Mesenchymal stem cell (in vitro differentiated cells and primary cell): ENCODE measurements at regions not wholly inside any gene's neighbourhood (a gene's known extent, or its start where the extent isn't known, plus 50 kb on each side); places are given as distances from the start of the nearest gene placed in this dataset.

Experiments
- DNase-seq: peaks from one replicate; pipeline ENCODE4 v3.0.0-alpha.2; 2013
- H2AFZ ChIP-seq: one replicate; pipeline ENCODE4 v1.6.1; 2013; ENCODE audit warnings: low read depth, mild to moderate bottlenecking, control low read depth, inconsistent platforms, low read length, moderate library complexity
- H2AK5ac ChIP-seq: 2 replicates; pipeline ENCODE4 v1.6.1; 2013; ENCODE audit warnings: low read length, moderate library complexity, mild to moderate bottlenecking, inconsistent platforms; ENCODE audit not compliant: severe bottlenecking
- H2BK120ac ChIP-seq: one replicate; pipeline ENCODE4 v1.6.1; 2013; ENCODE audit warnings: low read depth, mild to moderate bottlenecking, inconsistent platforms, low read length, moderate library complexity
- H2BK12ac ChIP-seq, 2 experiments: one replicate each; pipeline ENCODE4 v1.6.1; 2013; ENCODE audit warnings: inconsistent platforms in 2 of 2, low read length in 2 of 2, mild to moderate bottlenecking in 2 of 2, moderate library complexity in 2 of 2, control low read depth in 1 of 2
- H2BK15ac ChIP-seq: one replicate; pipeline ENCODE4 v1.6.1; 2013; ENCODE audit warnings: mild to moderate bottlenecking, low read depth, inconsistent platforms; ENCODE audit not compliant: poor library complexity, severe bottlenecking
- H2BK5ac ChIP-seq: 2 replicates; pipeline ENCODE4 v1.6.1; 2013; ENCODE audit warnings: low read depth, mild to moderate bottlenecking, low read length, control low read depth, inconsistent platforms; ENCODE audit not compliant: poor library complexity, severe bottlenecking
- H3K14ac ChIP-seq, 2 experiments: one replicate each; pipeline ENCODE4 v1.6.1; 2013; ENCODE audit warnings: inconsistent platforms in 2 of 2, low read length in 2 of 2, control low read depth in 1 of 2, mild to moderate bottlenecking in 1 of 2, moderate library complexity in 1 of 2
- H3K18ac ChIP-seq, 2 experiments: one replicate each; pipeline ENCODE4 v1.6.1; 2013; ENCODE audit warnings: inconsistent platforms in 2 of 2, low read length in 2 of 2, control low read depth in 1 of 2, low read depth in 1 of 2, mild to moderate bottlenecking in 1 of 2
- H3K23ac ChIP-seq, 2 experiments: one replicate each; pipeline ENCODE4 v1.6.1; 2013; ENCODE audit warnings: inconsistent platforms in 2 of 2, low read length in 2 of 2, mild to moderate bottlenecking in 2 of 2, moderate library complexity in 2 of 2, control low read depth in 1 of 2
- H3K27ac ChIP-seq: 2 replicates; pipeline ENCODE4 v1.5.1; 2013; ENCODE audit warnings: mild to moderate bottlenecking, moderate library complexity, low read length, control low read depth, inconsistent platforms; ENCODE audit not compliant: poor library complexity, severe bottlenecking
- H3K27me3 ChIP-seq, 2 experiments: 2 replicates each; pipeline versions ENCODE4 v1.6.1 to v1.7.0; 2013; ENCODE audit warnings: low read length in 2 of 2, mild to moderate bottlenecking in 2 of 2, moderate library complexity in 2 of 2, control low read depth in 1 of 2, inconsistent platforms in 1 of 2; ENCODE audit not compliant: control insufficient read depth in 1 of 2, insufficient read depth in 1 of 2
- H3K36me3 ChIP-seq, 2 experiments: 2 replicates each; pipeline versions ENCODE4 v1.6.1 to v1.7.0; 2013; ENCODE audit warnings: low read length in 2 of 2, control low read depth in 1 of 2, inconsistent platforms in 1 of 2, low read depth in 1 of 2, mild to moderate bottlenecking in 1 of 2; ENCODE audit not compliant: insufficient read depth in 2 of 2, control insufficient read depth in 1 of 2
- H3K4ac ChIP-seq, 2 experiments: one replicate each; pipeline ENCODE4 v1.6.1; 2013; ENCODE audit warnings: inconsistent platforms in 2 of 2, low read length in 2 of 2, mild to moderate bottlenecking in 2 of 2, moderate library complexity in 2 of 2, control low read depth in 1 of 2, low read depth in 1 of 2
- H3K4me1 ChIP-seq: 2 replicates; pipeline ENCODE4 v1.6.1; 2013; ENCODE audit warnings: low read depth, low read length, control low read depth; ENCODE audit not compliant: control insufficient read depth, insufficient read depth
- H3K4me2 ChIP-seq: 2 replicates; pipeline ENCODE4 v1.6.1; 2013; ENCODE audit warnings: low read length, mild to moderate bottlenecking, inconsistent platforms; ENCODE audit not compliant: poor library complexity, severe bottlenecking
- H3K4me3 ChIP-seq, 2 experiments: 2 replicates each; pipeline versions ENCODE4 v1.5.1 to v1.7.0; 2013; ENCODE audit warnings: low read length in 2 of 2, mild to moderate bottlenecking in 2 of 2, control low read depth in 1 of 2, low read depth in 1 of 2; ENCODE audit not compliant: insufficient read depth in 1 of 2
- H3K79me1 ChIP-seq: replicated peaks from 2 replicates; pipeline ENCODE4 v1.6.1; 2013; ENCODE audit warnings: mild to moderate bottlenecking, control low read depth, low read length, inconsistent platforms; ENCODE audit not compliant: poor library complexity, severe bottlenecking
- H3K9ac ChIP-seq: 2 replicates; pipeline ENCODE4 v1.7.0; 2013; ENCODE audit warnings: mild to moderate bottlenecking, low read length, moderate library complexity
- H3K9me3 ChIP-seq: 2 replicates; pipeline ENCODE4 v1.7.0; 2013; ENCODE audit warnings: mild to moderate bottlenecking, low read length; ENCODE audit not compliant: control insufficient read depth
- H4K8ac ChIP-seq: one replicate; pipeline ENCODE4 v1.6.1; 2013; ENCODE audit warnings: inconsistent platforms, mild to moderate bottlenecking, low read length, moderate library complexity
- H4K91ac ChIP-seq: one replicate; pipeline ENCODE4 v1.6.1; 2013; ENCODE audit warnings: mild to moderate bottlenecking, low read length, inconsistent platforms
- WGBS: methylation state at CpG from one replicate; pipeline ENCODE4 v1.1.7; 2013; ENCODE audit warnings: mixed read lengths; 5-methylcytosine and 5-hydroxymethylcytosine counted together

GRCh38 chr11:86726770-86727504 lies 54.5 kb upstream of the ME3 start:
- Histone ChIP-seq H4K91ac (no peak overlapping the region), H2AFZ (no peak overlapping the region), H3K4ac (no peak overlapping the region), H3K4me3 (no peak overlapping the region), H2AK5ac (no peak overlapping the region), H3K9ac (no peak overlapping the region), H3K27me3 (no peaks in the 10 kb centered on the region), H3K18ac (no peak overlapping the region), H2BK12ac (peak overlapping the region; percentile 28 to 59), H3K9me3 (peaks cover 10% of the 10 kb centered on the region), H3K79me1 (no peaks in the 10 kb centered on the region), H3K14ac (no peak overlapping the region), H4K8ac (no peak overlapping the region), H3K23ac (no peak overlapping the region), H3K4me2 (no peak overlapping the region), H3K27ac (no peak overlapping the region), H2BK5ac (no peak overlapping the region), H2BK15ac (no peak overlapping the region), H2BK120ac (no peak overlapping the region), H3K4me1 (no peaks in the 10 kb centered on the region), H3K36me3 (no peaks in the 10 kb centered on the region)
- WGBS, result 56% methylated on average over 5 of the region's 5 CpGs
- DNase-seq, result no peak

GRCh38 chr11:86726118-86726753 lies 53.8 kb upstream of the ME3 start:
- no peak overlapping the region for H3K14ac ChIP-seq
- H4K8ac ChIP-seq, result no peak overlapping the region
- H3K4me2 ChIP-seq, result no peak overlapping the region
- no peak overlapping the region for H2BK15ac ChIP-seq
- H3K9me3 ChIP-seq, result peaks cover 10% of the 10 kb centered on the region
- no peak overlapping the region for H3K18ac ChIP-seq
- H3K4me1 ChIP-seq, result no peaks in the 10 kb centered on the region
- no peak overlapping the region for H2BK120ac ChIP-seq
- H2AK5ac ChIP-seq, result no peak overlapping the region
- peak overlapping the region; percentile 20 for H3K27ac ChIP-seq
- H3K27me3 ChIP-seq, result no peaks in the 10 kb centered on the region
- H4K91ac ChIP-seq, result no peak overlapping the region
- H3K36me3 ChIP-seq, result no peaks in the 10 kb centered on the region
- H2AFZ ChIP-seq, result no peak overlapping the region
- H3K4ac ChIP-seq, result no peak overlapping the region
- H3K23ac ChIP-seq, result no peak overlapping the region
- no peaks in the 10 kb centered on the region for H3K79me1 ChIP-seq
- DNase-seq, result no peak
- H3K4me3 ChIP-seq, result no peak overlapping the region
- no peak overlapping the region for H3K9ac ChIP-seq
- 79% methylated on average over 2 of the region's 2 CpGs for WGBS
- H2BK12ac ChIP-seq, result peak overlapping the region in 1 of 2 experiments; percentile 59
- no peak overlapping the region for H2BK5ac ChIP-seq

GRCh38 chr11:86724137-86724536 lies 51.7 kb upstream of the ME3 start:
- H3K18ac ChIP-seq, result no peak overlapping the region
- no peaks in the 10 kb centered on the region for H3K36me3 ChIP-seq
- no peak overlapping the region for H4K8ac ChIP-seq
- no peak overlapping the region for H2BK12ac ChIP-seq
- H2BK15ac ChIP-seq, result no peak overlapping the region
- H3K9ac ChIP-seq, result no peak overlapping the region
- H3K4me3 ChIP-seq, result no peak overlapping the region
- no peak overlapping the region for H4K91ac ChIP-seq
- no peak overlapping the region for H2AK5ac ChIP-seq
- no peak overlapping the region for H2AFZ ChIP-seq
- H3K14ac ChIP-seq, result no peak overlapping the region
- H3K4me2 ChIP-seq, result no peak overlapping the region
- H2BK5ac ChIP-seq, result no peak overlapping the region
- H3K9me3 ChIP-seq, result peaks cover 10% of the 10 kb centered on the region
- H3K4ac ChIP-seq, result no peak overlapping the region
- no peak for DNase-seq
- no peaks in the 10 kb centered on the region for H3K79me1 ChIP-seq
- no peak overlapping the region for H2BK120ac ChIP-seq
- no peak overlapping the region for H3K27ac ChIP-seq
- no peak overlapping the region for H3K23ac ChIP-seq
- H3K4me1 ChIP-seq, result peaks cover 2% of the 10 kb centered on the region
- H3K27me3 ChIP-seq, result no peaks in the 10 kb centered on the region

GRCh38 chr11:86723281-86723680 lies 50.9 kb upstream of the ME3 start:
- Histone ChIP-seq H3K27me3 (no peaks in the 10 kb centered on the region), H2AFZ (no peak overlapping the region), H2AK5ac (no peak overlapping the region), H2BK15ac (no peak overlapping the region), H3K23ac (no peak overlapping the region), H4K8ac (no peak overlapping the region), H3K4me3 (no peak overlapping the region), H3K79me1 (no peaks in the 10 kb centered on the region), H3K9ac (no peak overlapping the region), H3K9me3 (peaks cover 10% of the 10 kb centered on the region), H3K14ac (no peak overlapping the region), H3K18ac (no peak overlapping the region), H3K36me3 (no peaks in the 10 kb centered on the region), H2BK5ac (peak overlapping the region; percentile 51), H4K91ac (no peak overlapping the region), H2BK12ac (no peak overlapping the region), H3K4ac (no peak overlapping the region), H3K4me1 (peaks cover 5% of the 10 kb centered on the region), H2BK120ac (no peak overlapping the region), H3K27ac (no peak overlapping the region), H3K4me2 (no peak overlapping the region)
- WGBS, result no CpG with 5 or more reads among the region's 1 CpG
- no peak for DNase-seq
